SJCRH30 (cell line): ENCODE measurements at regions not wholly inside any gene's neighbourhood (a gene's known extent, or its start where the extent isn't known, plus 50 kb on each side); places are given as distances from the start of the nearest gene placed in this dataset.

Experiments
- DNase-seq, 2 experiments: peaks; one replicate each; pipeline ENCODE4 v3.0.0-alpha.2; 2015 to 2020
- H3K27ac ChIP-seq: fragments of 250-450 bp; sonication (Bioruptor Pico); 2 replicates; pipeline ENCODE4 v1.5.1; 2020; ENCODE audit warnings: mild to moderate bottlenecking, moderate library complexity
- H3K27me3 ChIP-seq: fragments of 250-450 bp; sonication (Bioruptor Pico); 2 replicates; pipeline ENCODE4 v1.5.1; 2020; ENCODE audit warnings: mild to moderate bottlenecking, moderate library complexity
- H3K36me3 ChIP-seq: fragments of 250-450 bp; sonication (Bioruptor Pico); 2 replicates; pipeline ENCODE4 v1.5.1; 2020; ENCODE audit warnings: mild to moderate bottlenecking, moderate library complexity
- H3K4me1 ChIP-seq: fragments of 250-450 bp; sonication (Bioruptor Pico); 2 replicates; pipeline ENCODE4 v1.5.1; 2020; ENCODE audit warnings: mild to moderate bottlenecking, moderate library complexity
- H3K4me3 ChIP-seq: fragments of 250-450 bp; sonication (Bioruptor Pico); 2 replicates; pipeline ENCODE4 v1.5.1; 2020; ENCODE audit warnings: mild to moderate bottlenecking, moderate library complexity
- H3K9me3 ChIP-seq: fragments of 250-450 bp; sonication (Bioruptor Pico); replicated peaks from 2 replicates; pipeline ENCODE4 v1.5.1; 2020; ENCODE audit warnings: mild to moderate bottlenecking, moderate library complexity

- Histone ChIP-seq H3K4me3 (no peak overlapping the region), H3K4me1 (no peaks in the 10 kb centered on the region), H3K27ac (no peak overlapping the region), H3K36me3 (no peaks in the 10 kb centered on the region), H3K27me3 (no peaks in the 10 kb centered on the region), H3K9me3 (no peaks in the 10 kb centered on the region)
- DNase-seq: no peak
Observed at GRCh38 chr7:98464558-98464940, 63.7 kb upstream of the BAIAP2L1 start.

- H3K4me3 ChIP-seq: no peak overlapping the region
- H3K9me3 ChIP-seq: no peaks in the 10 kb centered on the region
- DNase-seq: no peak
Observed at GRCh38 chr7:98463837-98464557, 63.1 kb upstream of the BAIAP2L1 start.

GRCh38 chr7:98462911-98463633, 62.2 kb upstream of the BAIAP2L1 start:
- Histone ChIP-seq H3K27ac (no peak overlapping the region), H3K4me3 (no peak overlapping the region), H3K4me1 (peaks cover 4% of the 10 kb centered on the region), H3K36me3 (no peaks in the 10 kb centered on the region), H3K27me3 (no peaks in the 10 kb centered on the region), H3K9me3 (no peaks in the 10 kb centered on the region)
- DNase-seq: no peak

More at GRCh38 chr7:98463837-98464557, 63.1 kb upstream of the BAIAP2L1 start:
- H3K27me3 ChIP-seq: no peaks in the 10 kb centered on the region
- H3K4me1 ChIP-seq: no peaks in the 10 kb centered on the region
- no peaks in the 10 kb centered on the region for H3K36me3 ChIP-seq
- H3K27ac ChIP-seq: no peak overlapping the region

GRCh38 chr7:98460902-98461301, 60.0 kb upstream of the BAIAP2L1 start:
- H3K4me3 ChIP-seq: no peak overlapping the region
- H3K27me3 ChIP-seq: no peaks in the 10 kb centered on the region
- no peak overlapping the region for H3K27ac ChIP-seq
- no peaks in the 10 kb centered on the region for H3K36me3 ChIP-seq
- H3K4me1 ChIP-seq: peaks cover 23% of the 10 kb centered on the region
- DNase-seq: no peak
- H3K9me3 ChIP-seq: no peaks in the 10 kb centered on the region

GRCh38 chr7:98459529-98459928, 58.6 kb upstream of the BAIAP2L1 start:
- H3K9me3 ChIP-seq: no peaks in the 10 kb centered on the region
- no peak overlapping the region for H3K4me3 ChIP-seq
- no peak for DNase-seq
- H3K4me1 ChIP-seq: peaks cover 23% of the 10 kb centered on the region
- no peak overlapping the region for H3K27ac ChIP-seq
- no peaks in the 10 kb centered on the region for H3K27me3 ChIP-seq
- H3K36me3 ChIP-seq: no peaks in the 10 kb centered on the region

GRCh38 chr7:98458090-98458875, 57.4 kb upstream of the BAIAP2L1 start:
- peak; percentile 26 to 59 for DNase-seq
- Histone ChIP-seq H3K27ac (no peak overlapping the region), H3K36me3 (no peaks in the 10 kb centered on the region), H3K4me3 (no peak overlapping the region), H3K4me1 (peaks cover 23% of the 10 kb centered on the region), H3K9me3 (no peaks in the 10 kb centered on the region), H3K27me3 (no peaks in the 10 kb centered on the region)

GRCh38 chr7:98456866-98457265, 56.0 kb upstream of the BAIAP2L1 start:
- H3K27ac ChIP-seq: peak overlapping the region; percentile 72
- DNase-seq: peak; percentile 97 to 99
- H3K27me3 ChIP-seq: no peaks in the 10 kb centered on the region
- H3K36me3 ChIP-seq: no peaks in the 10 kb centered on the region
- peaks cover 23% of the 10 kb centered on the region for H3K4me1 ChIP-seq
- no peaks in the 10 kb centered on the region for H3K9me3 ChIP-seq
- H3K4me3 ChIP-seq: no peak overlapping the region

GRCh38 chr7:98452791-98453190, 51.9 kb upstream of the BAIAP2L1 start:
- peaks cover 16% of the 10 kb centered on the region for H3K4me1 ChIP-seq

More at GRCh38 chr7:98452791-98453190, 51.9 kb upstream of the BAIAP2L1 start:
- no peak for DNase-seq
- Histone ChIP-seq H3K36me3 (no peaks in the 10 kb centered on the region), H3K9me3 (no peaks in the 10 kb centered on the region), H3K27me3 (no peaks in the 10 kb centered on the region), H3K4me3 (no peak overlapping the region), H3K27ac (no peak overlapping the region)
